Tibial nerve (tissue), 4 donors: ENCODE measurements at regions not wholly inside any gene's neighbourhood (a gene's known extent, or its start where the extent isn't known, plus 50 kb on each side); places are given as distances from the start of the nearest gene placed in this dataset.

Experiments
- DNase-seq, 2 donors: peaks; one replicate each; pipeline ENCODE4 v3.0.0-alpha.2; 2019; ENCODE audit warnings: low spot score in 2 of 2
- H3K27ac ChIP-seq, 4 donors: fragments of 200-600 bp; sonication (generic) in 3 of 4; one replicate each; pipeline ENCODE4 v1.5.1; 2017 to 2019; ENCODE audit warnings: mild to moderate bottlenecking in 1 of 4
- H3K27me3 ChIP-seq, 2 donors: fragments of 200-600 bp; sonication (generic) in 1 of 2; one replicate each; pipeline versions ENCODE4 v1.5.1 to v1.6.0; 2017 to 2019
- H3K36me3 ChIP-seq, 3 donors: fragments of 200-600 bp; sonication (generic); one replicate each; pipeline ENCODE4 v1.5.1; 2018 to 2019
- H3K4me1 ChIP-seq, 4 donors: fragments of 200-600 bp; sonication (generic) in 3 of 4; one replicate each; pipeline ENCODE4 v1.5.1; 2017 to 2019
- H3K4me3 ChIP-seq, 4 donors: fragments of 200-600 bp; sonication (generic) in 3 of 4; one replicate each; pipeline ENCODE4 v1.5.1; 2017 to 2019; ENCODE audit warnings: mild to moderate bottlenecking in 1 of 4, moderate library complexity in 1 of 4
- H3K9me3 ChIP-seq, 4 donors: fragments of 200-600 bp; sonication (generic) in 3 of 4; one replicate each; pipeline ENCODE4 v1.5.1; 2017 to 2019
- CTCF ChIP-seq, 5 experiments: fragments of 200-600 bp in 3 of 5; fragments of 450-650 bp in 2 of 5; sonication (generic) in 3 of 5; IDR thresholded peaks; one replicate each; pipeline ENCODE4 v1.5.1; 2016 to 2019; ENCODE audit warnings: antibody characterized with exemption in 5 of 5, mild to moderate bottlenecking in 3 of 5, moderate library complexity in 2 of 5
- EP300 ChIP-seq, 2 donors: sonication (generic); formaldehyde crosslinking; IDR thresholded peaks; one replicate each; pipeline ENCODE4 v1.6.1; 2017; ENCODE audit warnings: antibody characterized with exemption in 2 of 2, mild to moderate bottlenecking in 1 of 2
- POLR2A ChIP-seq, 2 donors: fragments of 450-650 bp; IDR thresholded peaks; one replicate each; pipeline ENCODE4 v1.6.1; 2017; ENCODE audit warnings: antibody characterized with exemption in 2 of 2, mild to moderate bottlenecking in 2 of 2, moderate library complexity in 2 of 2
- WGBS, 2 donors: methylation state at CpG; one replicate each; pipeline ENCODE4 v1.1.5; 2018; 5-methylcytosine and 5-hydroxymethylcytosine counted together

GRCh38 chr3:69588170-69588569 lies 151.1 kb upstream of the MITF start:
- H3K9me3 ChIP-seq, result peaks cover 0 to 31% (median 10%) of the 10 kb centered on the region in 4 donors
- 85 to 86% methylated on average over 2 of the region's 2 CpGs for WGBS, 2 donors
- H3K36me3 ChIP-seq, result no peaks in the 10 kb centered on the region
- H3K27ac ChIP-seq, result no peak overlapping the region
- no peaks in the 10 kb centered on the region for H3K27me3 ChIP-seq
- TF ChIP-seq CTCF (IDR thresholded peaks at IDR 0.05) (no peak), POLR2A (IDR thresholded peaks at IDR 0.05) (no peak), EP300 (IDR thresholded peaks at IDR 0.05) (no peak)
- DNase-seq, result no peak
- H3K4me1 ChIP-seq, result no peaks in the 10 kb centered on the region
- H3K4me3 ChIP-seq, result no peak overlapping the region

- no peak for DNase-seq
- Histone ChIP-seq H3K4me3 (no peak overlapping the region), H3K36me3 (no peaks in the 10 kb centered on the region), H3K9me3 (peaks cover 0 to 31% (median 10%) of the 10 kb centered on the region in 4 donors), H3K27me3 (no peaks in the 10 kb centered on the region), H3K27ac (no peak overlapping the region), H3K4me1 (no peaks in the 10 kb centered on the region)
- WGBS, 2 donors, result 88 to 90% methylated on average over 1 of the region's 1 CpG
- no peak for TF ChIP-seq EP300 (IDR thresholded peaks at IDR 0.05)
- no peak for TF ChIP-seq CTCF (IDR thresholded peaks at IDR 0.05)
- no peak for TF ChIP-seq POLR2A (IDR thresholded peaks at IDR 0.05)
Measured at GRCh38 chr3:69585472-69585871, 153.8 kb upstream of the MITF start.

GRCh38 chr3:69582044-69582443 lies 157.2 kb upstream of the MITF start:
- Histone ChIP-seq H3K9me3 (peaks cover 0 to 15% (median 6%) of the 10 kb centered on the region in 4 donors), H3K36me3 (no peaks in the 10 kb centered on the region), H3K4me3 (no peak overlapping the region), H3K27ac (no peak overlapping the region), H3K4me1 (peaks cover 0 to 12% (median 0%) of the 10 kb centered on the region in 4 donors), H3K27me3 (no peaks in the 10 kb centered on the region)
- no peak for TF ChIP-seq POLR2A (IDR thresholded peaks at IDR 0.05)
- TF ChIP-seq CTCF (IDR thresholded peaks at IDR 0.05), result no peak
- TF ChIP-seq EP300 (IDR thresholded peaks at IDR 0.05), result no peak
- DNase-seq, result no peak
- 77 to 81% methylated on average over 4 of the region's 4 CpGs for WGBS, 2 donors

GRCh38 chr3:69579306-69580041 lies 159.8 kb upstream of the MITF start:
- TF ChIP-seq CTCF (IDR thresholded peaks at IDR 0.05) (no peak), EP300 (IDR thresholded peaks at IDR 0.05) (no peak), POLR2A (IDR thresholded peaks at IDR 0.05) (no peak)
- H3K9me3 ChIP-seq, result no peaks in the 10 kb centered on the region
- WGBS, 2 donors, result 23 to 25% methylated on average over 8 of the region's 8 CpGs
- peaks cover 0 to 12% (median 0%) of the 10 kb centered on the region in 4 donors for H3K4me1 ChIP-seq
- DNase-seq, result no peak
- no peak overlapping the region for H3K27ac ChIP-seq
- no peaks in the 10 kb centered on the region for H3K27me3 ChIP-seq
- no peak overlapping the region for H3K4me3 ChIP-seq
- H3K36me3 ChIP-seq, result no peaks in the 10 kb centered on the region

- H3K36me3 ChIP-seq, result no peaks in the 10 kb centered on the region
- H3K4me3 ChIP-seq, result no peak overlapping the region
- no peaks in the 10 kb centered on the region for H3K27me3 ChIP-seq
- H3K27ac ChIP-seq, result no peak overlapping the region
- no peaks in the 10 kb centered on the region for H3K9me3 ChIP-seq
- H3K4me1 ChIP-seq, result peaks cover 0 to 12% (median 3%) of the 10 kb centered on the region in 4 donors
- 49 to 54% methylated on average over 3 of the region's 3 CpGs for WGBS, 2 donors
- DNase-seq, result no peak
- TF ChIP-seq EP300 (IDR thresholded peaks at IDR 0.05), result no peak
- no peak for TF ChIP-seq POLR2A (IDR thresholded peaks at IDR 0.05)
- TF ChIP-seq CTCF (IDR thresholded peaks at IDR 0.05), result no peak
Measured at GRCh38 chr3:69569520-69569919, 169.7 kb upstream of the MITF start.
